Hepatocyte (in vitro differentiated cells): ENCODE measurements at regions not wholly inside any gene's neighbourhood (a gene's known extent, or its start where the extent isn't known, plus 50 kb on each side); places are given as distances from the start of the nearest gene placed in this dataset.

Experiments used
- DNase-seq: peaks from one replicate; pipeline ENCODE4 v3.0.0-alpha.2; 2016; ENCODE audit warnings: low spot score
- H2AFZ ChIP-seq: fragments of 200-600 bp; sonication (generic); 2 replicates; pipeline ENCODE4 v1.6.0; 2016; ENCODE audit warnings: antibody characterized with exemption, mild to moderate bottlenecking
- H3K27ac ChIP-seq: fragments of 200-600 bp; sonication (generic); 2 replicates; pipeline ENCODE4 v1.5.1; 2016; ENCODE audit warnings: mild to moderate bottlenecking
- H3K27me3 ChIP-seq: fragments of 200-600 bp; sonication (generic); 2 replicates; pipeline ENCODE4 v1.6.1; 2016
- H3K36me3 ChIP-seq: fragments of 200-600 bp; sonication (generic); replicated peaks from 2 replicates; pipeline ENCODE4 v1.5.1; 2016; ENCODE audit warnings: low read depth; ENCODE audit not compliant: insufficient read depth
- H3K4me1 ChIP-seq: fragments of 200-600 bp; sonication (generic); 2 replicates; pipeline ENCODE4 v1.5.1; 2016; ENCODE audit warnings: mild to moderate bottlenecking, moderate library complexity; ENCODE audit not compliant: insufficient read depth
- H3K4me2 ChIP-seq: fragments of 200-600 bp; sonication (generic); 2 replicates; pipeline ENCODE4 v1.6.0; 2016
- H3K4me3 ChIP-seq: fragments of 200-600 bp; sonication (generic); 2 replicates; pipeline ENCODE4 v1.5.1; 2016; ENCODE audit warnings: mild to moderate bottlenecking
- H3K79me2 ChIP-seq: fragments of 200-600 bp; sonication (generic); 2 replicates; pipeline ENCODE4 v1.6.0; 2017; ENCODE audit warnings: mild to moderate bottlenecking
- H3K9me2 ChIP-seq: fragments of 200-600 bp; sonication (generic); replicated peaks from 2 replicates; pipeline ENCODE4 v1.6.0; 2017; ENCODE audit warnings: mild to moderate bottlenecking; ENCODE audit not compliant: insufficient read depth
- H3K9me3 ChIP-seq: fragments of 200-600 bp; sonication (generic); 2 replicates; pipeline ENCODE4 v1.5.1; 2016; ENCODE audit warnings: low read depth, mild to moderate bottlenecking
- H4K20me1 ChIP-seq: fragments of 200-600 bp; sonication (generic); 2 replicates; pipeline ENCODE4 v1.6.0; 2016; ENCODE audit warnings: mild to moderate bottlenecking; ENCODE audit not compliant: insufficient read depth, poor library complexity, severe bottlenecking
- EZH2 ChIP-seq: fragments of 200-600 bp; sonication (generic); IDR thresholded peaks from 2 replicates; pipeline ENCODE4 v1.6.1; 2016; ENCODE audit warnings: antibody characterized with exemption, mild to moderate bottlenecking, borderline replicate concordance
- EZH2phosphoT487 ChIP-seq: fragments of 200-600 bp; sonication (generic); IDR thresholded peaks from one replicate; pipeline ENCODE4 v1.6.1; 2018; ENCODE audit warnings: antibody characterized with exemption, mild to moderate bottlenecking, low read depth, moderate library complexity; ENCODE audit not compliant: unreplicated experiment, severe bottlenecking
- WGBS: methylation state at CpG from one replicate; pipeline ENCODE4 v1.1.6; 2016; ENCODE audit warnings: low lambda C conversion rate; ENCODE audit errors: missing lambda C conversion rate; 5-methylcytosine and 5-hydroxymethylcytosine counted together
- TF ChIP-seq, protein P1 (sequence below): fragments of 200-600 bp; sonication (generic); IDR thresholded peaks from 2 replicates; pipeline ENCODE4 v1.5.1; 2016; ENCODE audit warnings: antibody characterized with exemption, mild to moderate bottlenecking; ENCODE audit not compliant: poor library complexity

DNA sequence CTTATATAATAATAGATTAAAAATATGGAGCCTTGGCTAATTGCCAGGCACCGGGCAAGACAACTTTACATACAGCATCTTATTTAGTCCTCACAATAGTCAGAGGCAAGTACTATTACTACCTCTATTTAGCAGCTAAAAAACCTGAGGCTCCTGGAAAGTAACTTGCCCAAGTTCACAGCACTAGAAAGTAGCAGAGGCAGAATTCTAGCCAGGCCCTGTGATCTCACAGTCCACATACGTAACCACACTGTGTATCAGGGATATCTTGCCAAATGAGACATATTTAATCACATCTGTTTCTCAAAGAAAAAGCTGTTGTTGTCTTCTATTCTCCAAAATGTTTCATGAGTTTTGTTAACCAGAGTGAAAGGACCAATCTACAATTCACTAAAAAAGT lies 378.5 kb downstream of the PLPP3 start:
- Histone ChIP-seq H3K27me3 (no peaks in the 10 kb centered on the region), H3K9me2 (no peaks in the 10 kb centered on the region), H4K20me1 (no peaks in the 10 kb centered on the region), H3K4me2 (no peak overlapping the region), H3K36me3 (no peaks in the 10 kb centered on the region), H2AFZ (no peak overlapping the region), H3K79me2 (no peaks in the 10 kb centered on the region), H3K4me1 (no peaks in the 10 kb centered on the region), H3K9me3 (no peaks in the 10 kb centered on the region), H3K27ac (no peak overlapping the region), H3K4me3 (no peak overlapping the region)
- TF ChIP-seq EZH2 (no peak), EZH2phosphoT487 (no peak)
- TF ChIP-seq, protein P1, sequence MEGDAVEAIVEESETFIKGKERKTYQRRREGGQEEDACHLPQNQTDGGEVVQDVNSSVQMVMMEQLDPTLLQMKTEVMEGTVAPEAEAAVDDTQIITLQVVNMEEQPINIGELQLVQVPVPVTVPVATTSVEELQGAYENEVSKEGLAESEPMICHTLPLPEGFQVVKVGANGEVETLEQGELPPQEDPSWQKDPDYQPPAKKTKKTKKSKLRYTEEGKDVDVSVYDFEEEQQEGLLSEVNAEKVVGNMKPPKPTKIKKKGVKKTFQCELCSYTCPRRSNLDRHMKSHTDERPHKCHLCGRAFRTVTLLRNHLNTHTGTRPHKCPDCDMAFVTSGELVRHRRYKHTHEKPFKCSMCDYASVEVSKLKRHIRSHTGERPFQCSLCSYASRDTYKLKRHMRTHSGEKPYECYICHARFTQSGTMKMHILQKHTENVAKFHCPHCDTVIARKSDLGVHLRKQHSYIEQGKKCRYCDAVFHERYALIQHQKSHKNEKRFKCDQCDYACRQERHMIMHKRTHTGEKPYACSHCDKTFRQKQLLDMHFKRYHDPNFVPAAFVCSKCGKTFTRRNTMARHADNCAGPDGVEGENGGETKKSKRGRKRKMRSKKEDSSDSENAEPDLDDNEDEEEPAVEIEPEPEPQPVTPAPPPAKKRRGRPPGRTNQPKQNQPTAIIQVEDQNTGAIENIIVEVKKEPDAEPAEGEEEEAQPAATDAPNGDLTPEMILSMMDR = no peak
- no peak for DNase-seq
- WGBS = 34% methylated on average over 2 of the region's 2 CpGs

DNA sequence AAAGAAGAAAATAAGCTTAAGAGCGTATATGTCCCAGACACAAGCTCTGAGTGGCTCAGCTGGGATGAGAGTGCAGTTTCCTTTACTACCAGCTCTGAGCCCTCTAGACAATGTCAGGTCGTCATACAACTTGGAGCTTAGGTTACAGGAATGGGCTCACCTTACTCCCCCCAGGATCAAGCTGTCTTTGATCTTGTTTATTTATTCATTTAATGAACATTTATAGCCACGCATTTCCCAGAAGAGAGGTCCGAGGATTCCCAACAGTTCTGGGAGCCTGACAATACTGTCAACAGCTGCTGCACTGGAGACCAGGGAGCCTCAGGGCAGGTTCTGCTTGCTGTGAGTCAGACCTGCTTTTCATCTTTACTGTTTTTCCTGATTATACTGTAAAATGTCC lies 378.9 kb downstream of the PLPP3 start:
- no peaks in the 10 kb centered on the region for H3K36me3 ChIP-seq
- TF ChIP-seq, protein P1 = no peak
- TF ChIP-seq EZH2phosphoT487 (no peak), EZH2 (no peak)
- H3K9me2 ChIP-seq = no peaks in the 10 kb centered on the region
- H3K4me3 ChIP-seq = no peak overlapping the region
- H3K79me2 ChIP-seq = no peaks in the 10 kb centered on the region
- no peaks in the 10 kb centered on the region for H3K4me1 ChIP-seq
- no peaks in the 10 kb centered on the region for H3K9me3 ChIP-seq
- peak; percentile 35 for DNase-seq
- no peaks in the 10 kb centered on the region for H3K27me3 ChIP-seq
- H3K27ac ChIP-seq = peak overlapping the region; percentile 0
- 29% methylated on average over 4 of the region's 4 CpGs for WGBS
- H4K20me1 ChIP-seq = no peaks in the 10 kb centered on the region
- H2AFZ ChIP-seq = no peak overlapping the region
- H3K4me2 ChIP-seq = peak overlapping the region; percentile 35

DNA sequence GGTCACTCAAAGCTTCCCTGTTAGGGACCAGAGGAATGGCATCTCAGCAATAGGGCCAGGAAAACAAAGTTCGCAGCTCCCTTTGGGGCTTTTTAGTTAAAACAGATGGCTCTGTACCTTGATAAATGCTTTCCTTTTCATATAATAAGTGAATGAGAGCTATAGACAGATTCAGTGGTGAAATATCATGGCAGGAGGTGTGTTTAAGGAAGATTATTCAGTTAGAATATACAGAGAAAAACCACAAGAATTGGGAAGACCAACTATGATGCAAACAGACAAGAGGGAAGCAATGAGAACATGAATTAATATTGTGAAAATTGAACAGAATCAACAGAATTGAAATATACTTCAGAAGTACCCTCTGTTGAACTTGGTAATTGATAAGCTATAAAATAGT lies 379.4 kb downstream of the PLPP3 start:
- H3K27me3 ChIP-seq = no peaks in the 10 kb centered on the region
- H3K9me2 ChIP-seq = no peaks in the 10 kb centered on the region
- no peaks in the 10 kb centered on the region for H3K36me3 ChIP-seq
- no peak overlapping the region for H3K4me3 ChIP-seq
- peak overlapping the region; percentile 35 for H3K4me2 ChIP-seq
- no peaks in the 10 kb centered on the region for H3K79me2 ChIP-seq
- H3K27ac ChIP-seq = peak overlapping the region; percentile 0
- no peak overlapping the region for H2AFZ ChIP-seq
- H3K4me1 ChIP-seq = no peaks in the 10 kb centered on the region
- TF ChIP-seq EZH2 (no peak), EZH2phosphoT487 (no peak)
- TF ChIP-seq, protein P1 = no peak
- WGBS = 57% methylated on average over 1 of the region's 1 CpG
- no peak for DNase-seq
- no peaks in the 10 kb centered on the region for H4K20me1 ChIP-seq
- H3K9me3 ChIP-seq = no peaks in the 10 kb centered on the region

DNA sequence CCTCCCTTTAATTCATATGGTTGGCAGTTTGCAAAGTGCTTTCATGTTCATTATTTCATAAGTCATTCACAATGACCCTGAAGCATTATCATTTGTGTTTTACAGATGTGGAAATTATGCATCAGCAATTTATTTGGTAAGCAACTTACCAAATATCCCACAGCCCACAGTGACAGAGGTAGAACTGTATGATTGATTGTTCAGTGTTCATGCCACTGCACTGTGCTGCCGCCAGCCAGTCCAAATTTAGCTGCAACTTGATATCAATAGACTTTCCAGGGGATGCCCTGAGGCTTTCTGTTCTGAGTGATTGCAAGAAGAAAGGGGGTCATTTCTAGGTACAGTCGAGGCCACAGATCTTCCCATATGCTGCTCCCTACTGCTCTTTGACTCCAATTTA lies 380.3 kb downstream of the PLPP3 start:
- TF ChIP-seq EZH2phosphoT487 (no peak), EZH2 (no peak)
- TF ChIP-seq, protein P1 = no peak
- Histone ChIP-seq H3K4me1 (no peaks in the 10 kb centered on the region), H3K27me3 (no peaks in the 10 kb centered on the region), H3K4me2 (no peak overlapping the region), H3K9me2 (no peaks in the 10 kb centered on the region), H4K20me1 (no peaks in the 10 kb centered on the region), H3K9me3 (no peaks in the 10 kb centered on the region), H2AFZ (no peak overlapping the region), H3K36me3 (no peaks in the 10 kb centered on the region), H3K4me3 (no peak overlapping the region), H3K79me2 (no peaks in the 10 kb centered on the region), H3K27ac (no peak overlapping the region)
- DNase-seq = no peak
- WGBS = 66% methylated on average over 2 of the region's 2 CpGs
